Thyroid gland (tissue), 4 donors: ENCODE measurements at regions not wholly inside any gene's neighbourhood (a gene's known extent, or its start where the extent isn't known, plus 50 kb on each side); places are given as distances from the start of the nearest gene placed in this dataset.

Source experiments
- CTCF ChIP-seq, 6 experiments: fragments of 200-600 bp in 3 of 6; fragments of 450-650 bp in 3 of 6; sonication (generic) in 3 of 6; IDR thresholded peaks; one replicate each; pipeline ENCODE4 v1.5.1; 2016 to 2019; ENCODE audit warnings: antibody characterized with exemption in 6 of 6, mild to moderate bottlenecking in 2 of 6, inconsistent platforms in 1 of 6, moderate library complexity in 1 of 6
- POLR2A ChIP-seq, 2 donors: fragments of 450-650 bp; IDR thresholded peaks; one replicate each; pipeline ENCODE4 v1.6.1; 2017; ENCODE audit warnings: antibody characterized with exemption in 2 of 2, mild to moderate bottlenecking in 2 of 2, moderate library complexity in 1 of 2

- TF ChIP-seq CTCF (IDR thresholded peaks at IDR 0.05) (peak; percentile 33 to 88 (median 68)), POLR2A (IDR thresholded peaks at IDR 0.05) (no peak)
Observed at GRCh38 chr19:30649934-30650614, 277.9 kb downstream of the ZNF536 start.
